HEK293T (cell line): ENCODE measurements at regions not wholly inside any gene's neighbourhood (a gene's known extent, or its start where the extent isn't known, plus 50 kb on each side); places are given as distances from the start of the nearest gene placed in this dataset.

ENCODE experiments used
- ARNT ChIP-seq: fragments of 450-650 bp; IDR thresholded peaks from 2 replicates; pipeline ENCODE4 v1.6.1; 2017; ENCODE audit warnings: mild to moderate bottlenecking
- ELF4 ChIP-seq: fragments of 450-650 bp; IDR thresholded peaks from 2 replicates; pipeline ENCODE4 v1.6.1; 2017; ENCODE audit warnings: antibody characterized with exemption
- FOXM1 ChIP-seq: fragments of 450-650 bp; IDR thresholded peaks from 2 replicates; pipeline ENCODE4 v1.6.1; 2017; ENCODE audit warnings: mild to moderate bottlenecking, borderline replicate concordance
- L3MBTL2 ChIP-seq: fragments of 450-650 bp; conservative IDR thresholded peaks from 2 replicates; pipeline ENCODE4 v1.6.1; 2016; ENCODE audit warnings: mild to moderate bottlenecking
- NFRKB ChIP-seq: fragments of 450-650 bp; IDR thresholded peaks from 2 replicates; pipeline ENCODE4 v1.6.1; 2016; ENCODE audit warnings: mild to moderate bottlenecking, moderate library complexity
- SP1 ChIP-seq: fragments of 450-650 bp; IDR thresholded peaks from 2 replicates; pipeline ENCODE4 v1.6.1; 2017

GRCh38 chr7:116432527-116432916 lies 67.0 kb upstream of the CAV2 start:
- TF ChIP-seq L3MBTL2 (no peak), ARNT (no peak), ELF4 (no peak), FOXM1 (no peak), SP1 (no peak), NFRKB (no peak)
